ENCODE measurements at regions not wholly inside any gene's neighbourhood (a gene's known extent, or its start where the extent isn't known, plus 50 kb on each side); places are given as distances from the start of the nearest gene placed in this dataset.

DNA sequence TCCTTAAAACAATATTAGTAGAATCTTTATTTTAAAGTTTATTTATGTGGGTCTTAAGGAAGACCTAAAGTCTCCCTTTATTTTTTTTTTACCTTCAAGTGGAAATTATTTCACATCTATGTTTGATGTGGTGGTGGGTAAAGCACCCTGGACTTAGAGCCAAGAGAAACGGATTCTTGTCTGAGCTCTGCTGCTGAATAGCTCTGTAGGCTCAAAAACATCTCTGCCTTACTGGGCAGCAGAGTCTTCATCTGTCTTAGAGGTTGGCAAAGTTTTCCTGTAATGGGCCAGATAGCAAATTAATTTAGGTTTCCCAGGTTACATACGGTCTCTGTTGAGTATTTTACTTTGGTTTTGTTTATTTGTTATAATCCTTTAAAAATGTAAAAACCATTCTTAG is 136.5 kb downstream of the CEP135 start:
- TF ChIP-seq, protein P1, sequence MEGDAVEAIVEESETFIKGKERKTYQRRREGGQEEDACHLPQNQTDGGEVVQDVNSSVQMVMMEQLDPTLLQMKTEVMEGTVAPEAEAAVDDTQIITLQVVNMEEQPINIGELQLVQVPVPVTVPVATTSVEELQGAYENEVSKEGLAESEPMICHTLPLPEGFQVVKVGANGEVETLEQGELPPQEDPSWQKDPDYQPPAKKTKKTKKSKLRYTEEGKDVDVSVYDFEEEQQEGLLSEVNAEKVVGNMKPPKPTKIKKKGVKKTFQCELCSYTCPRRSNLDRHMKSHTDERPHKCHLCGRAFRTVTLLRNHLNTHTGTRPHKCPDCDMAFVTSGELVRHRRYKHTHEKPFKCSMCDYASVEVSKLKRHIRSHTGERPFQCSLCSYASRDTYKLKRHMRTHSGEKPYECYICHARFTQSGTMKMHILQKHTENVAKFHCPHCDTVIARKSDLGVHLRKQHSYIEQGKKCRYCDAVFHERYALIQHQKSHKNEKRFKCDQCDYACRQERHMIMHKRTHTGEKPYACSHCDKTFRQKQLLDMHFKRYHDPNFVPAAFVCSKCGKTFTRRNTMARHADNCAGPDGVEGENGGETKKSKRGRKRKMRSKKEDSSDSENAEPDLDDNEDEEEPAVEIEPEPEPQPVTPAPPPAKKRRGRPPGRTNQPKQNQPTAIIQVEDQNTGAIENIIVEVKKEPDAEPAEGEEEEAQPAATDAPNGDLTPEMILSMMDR (conservative IDR thresholded peaks at IDR 0.05), result no peak
- no peak for TF ChIP-seq EZH2 (IDR thresholded peaks at IDR 0.05; ENCODE audit: low read depth)
